Urinary bladder (tissue), 3 donors: ENCODE measurements at regions not wholly inside any gene's neighbourhood (a gene's known extent, or its start where the extent isn't known, plus 50 kb on each side); places are given as distances from the start of the nearest gene placed in this dataset.

Experiments used
- DNase-seq: peaks from one replicate; pipeline ENCODE4 v3.0.0-alpha.2; 2015; ENCODE audit errors: extremely low spot score
- H3K27ac ChIP-seq: one replicate; pipeline ENCODE4 v1.5.1; 2013; ENCODE audit warnings: low read depth, mild to moderate bottlenecking, moderate library complexity
- H3K36me3 ChIP-seq: one replicate; pipeline ENCODE4 v1.6.1; 2013; ENCODE audit warnings: mild to moderate bottlenecking, moderate library complexity; ENCODE audit not compliant: insufficient read depth
- H3K4me1 ChIP-seq: one replicate; pipeline ENCODE4 v1.6.1; 2013; ENCODE audit warnings: mild to moderate bottlenecking, moderate library complexity; ENCODE audit not compliant: insufficient read depth
- H3K4me3 ChIP-seq: one replicate; pipeline ENCODE4 v1.5.1; 2013; ENCODE audit warnings: low read depth, low read length
- WGBS: extraction: QIAGEN DNeasy Blood & Tissue Kit; methylation state at CpG from one replicate; pipeline ENCODE4 v1.1.7; 2013; 5-methylcytosine and 5-hydroxymethylcytosine counted together
- donor health status: healthy with polysubstance abuse.
- donor health status: healthy.

GRCh38 chr6:130574146-130574545 lies 208.3 kb downstream of the TMEM200A start:
- 31% methylated on average over 2 of the region's 2 CpGs for WGBS

GRCh38 chr6:130575557-130575956 lies 209.7 kb downstream of the TMEM200A start:
- Histone ChIP-seq H3K4me3 (no peak overlapping the region), H3K4me1 (no peaks in the 10 kb centered on the region), H3K36me3 (no peaks in the 10 kb centered on the region), H3K27ac (no peak overlapping the region)
- WGBS: 84% methylated on average over 3 of the region's 3 CpGs
- no peak for DNase-seq

More at GRCh38 chr6:130574146-130574545, 208.3 kb downstream of the TMEM200A start:
- H3K27ac ChIP-seq: no peak overlapping the region
- no peaks in the 10 kb centered on the region for H3K36me3 ChIP-seq
- no peaks in the 10 kb centered on the region for H3K4me1 ChIP-seq
- DNase-seq: peak; percentile 5
- H3K4me3 ChIP-seq: no peak overlapping the region

GRCh38 chr6:130575971-130576370 lies 210.2 kb downstream of the TMEM200A start:
- Histone ChIP-seq H3K36me3 (no peaks in the 10 kb centered on the region), H3K4me1 (no peaks in the 10 kb centered on the region), H3K4me3 (no peak overlapping the region), H3K27ac (no peak overlapping the region)
- 82% methylated on average over 2 of the region's 2 CpGs for WGBS
- no peak for DNase-seq

GRCh38 chr6:130577178-130577919 lies 211.5 kb downstream of the TMEM200A start:
- H3K4me1 ChIP-seq: no peaks in the 10 kb centered on the region
- 80% methylated on average over 8 of the region's 8 CpGs for WGBS
- DNase-seq: no peak
- H3K4me3 ChIP-seq: no peak overlapping the region
- H3K36me3 ChIP-seq: no peaks in the 10 kb centered on the region
- no peak overlapping the region for H3K27ac ChIP-seq

GRCh38 chr6:130578713-130579112 lies 212.9 kb downstream of the TMEM200A start:
- DNase-seq: no peak
- Histone ChIP-seq H3K4me3 (no peak overlapping the region), H3K27ac (no peak overlapping the region), H3K4me1 (no peaks in the 10 kb centered on the region), H3K36me3 (no peaks in the 10 kb centered on the region)
- WGBS: 78% methylated on average over 3 of the region's 3 CpGs

- Histone ChIP-seq H3K27ac (no peak overlapping the region), H3K36me3 (no peaks in the 10 kb centered on the region), H3K4me3 (no peak overlapping the region), H3K4me1 (no peaks in the 10 kb centered on the region)
- DNase-seq: no peak
- 93% methylated on average over 11 of the region's 11 CpGs for WGBS
These were observed 217.5 kb downstream of the TMEM200A start for GRCh38 chr6:130583268-130583667.

GRCh38 chr6:130585587-130585986 lies 219.8 kb downstream of the TMEM200A start:
- Histone ChIP-seq H3K36me3 (no peaks in the 10 kb centered on the region), H3K27ac (no peak overlapping the region), H3K4me3 (no peak overlapping the region), H3K4me1 (no peaks in the 10 kb centered on the region)
- 90% methylated on average over 5 of the region's 5 CpGs for WGBS
- no peak for DNase-seq

- no peaks in the 10 kb centered on the region for H3K4me1 ChIP-seq
- H3K4me3 ChIP-seq: no peak overlapping the region
- no peak for DNase-seq
- 52% methylated on average over 2 of the region's 2 CpGs for WGBS
- no peak overlapping the region for H3K27ac ChIP-seq
- no peaks in the 10 kb centered on the region for H3K36me3 ChIP-seq
These were observed 222.1 kb downstream of the TMEM200A start for GRCh38 chr6:130587778-130588520.

- 95% methylated on average over 1 of the region's 1 CpG for WGBS
- no peak for DNase-seq
- Histone ChIP-seq H3K27ac (no peak overlapping the region), H3K4me1 (no peaks in the 10 kb centered on the region), H3K4me3 (no peak overlapping the region), H3K36me3 (no peaks in the 10 kb centered on the region)
These were observed 227.4 kb downstream of the TMEM200A start for GRCh38 chr6:130593200-130593599.

GRCh38 chr6:130593948-130594347 lies 228.1 kb downstream of the TMEM200A start:
- 53% methylated on average over 3 of the region's 3 CpGs for WGBS
- no peaks in the 10 kb centered on the region for H3K36me3 ChIP-seq
- no peak overlapping the region for H3K27ac ChIP-seq
- H3K4me1 ChIP-seq: no peaks in the 10 kb centered on the region
- no peak for DNase-seq
- H3K4me3 ChIP-seq: no peak overlapping the region

GRCh38 chr6:130598021-130598989 lies 228.9 kb upstream of the SMLR1 start:
- DNase-seq: no peak
- Histone ChIP-seq H3K27ac (no peak overlapping the region), H3K4me1 (no peaks in the 10 kb centered on the region), H3K4me3 (no peak overlapping the region), H3K36me3 (no peaks in the 10 kb centered on the region)
- 70% methylated on average over 2 of the region's 2 CpGs for WGBS

- Histone ChIP-seq H3K4me1 (no peaks in the 10 kb centered on the region), H3K36me3 (no peaks in the 10 kb centered on the region), H3K27ac (no peak overlapping the region), H3K4me3 (no peak overlapping the region)
- 92% methylated on average over 2 of the region's 2 CpGs for WGBS
- no peak for DNase-seq
These were observed 226.3 kb upstream of the SMLR1 start for GRCh38 chr6:130600880-130601341.

- 23% methylated on average over 8 of the region's 8 CpGs for WGBS
- no peak for DNase-seq
- H3K4me3 ChIP-seq: no peak overlapping the region
- H3K36me3 ChIP-seq: no peaks in the 10 kb centered on the region
- H3K4me1 ChIP-seq: no peaks in the 10 kb centered on the region
- no peak overlapping the region for H3K27ac ChIP-seq
These were observed 224.9 kb upstream of the SMLR1 start for GRCh38 chr6:130602151-130602770.
